ENCODE measurements at regions not wholly inside any gene's neighbourhood (a gene's known extent, or its start where the extent isn't known, plus 50 kb on each side); places are given as distances from the start of the nearest gene placed in this dataset.

DNA sequence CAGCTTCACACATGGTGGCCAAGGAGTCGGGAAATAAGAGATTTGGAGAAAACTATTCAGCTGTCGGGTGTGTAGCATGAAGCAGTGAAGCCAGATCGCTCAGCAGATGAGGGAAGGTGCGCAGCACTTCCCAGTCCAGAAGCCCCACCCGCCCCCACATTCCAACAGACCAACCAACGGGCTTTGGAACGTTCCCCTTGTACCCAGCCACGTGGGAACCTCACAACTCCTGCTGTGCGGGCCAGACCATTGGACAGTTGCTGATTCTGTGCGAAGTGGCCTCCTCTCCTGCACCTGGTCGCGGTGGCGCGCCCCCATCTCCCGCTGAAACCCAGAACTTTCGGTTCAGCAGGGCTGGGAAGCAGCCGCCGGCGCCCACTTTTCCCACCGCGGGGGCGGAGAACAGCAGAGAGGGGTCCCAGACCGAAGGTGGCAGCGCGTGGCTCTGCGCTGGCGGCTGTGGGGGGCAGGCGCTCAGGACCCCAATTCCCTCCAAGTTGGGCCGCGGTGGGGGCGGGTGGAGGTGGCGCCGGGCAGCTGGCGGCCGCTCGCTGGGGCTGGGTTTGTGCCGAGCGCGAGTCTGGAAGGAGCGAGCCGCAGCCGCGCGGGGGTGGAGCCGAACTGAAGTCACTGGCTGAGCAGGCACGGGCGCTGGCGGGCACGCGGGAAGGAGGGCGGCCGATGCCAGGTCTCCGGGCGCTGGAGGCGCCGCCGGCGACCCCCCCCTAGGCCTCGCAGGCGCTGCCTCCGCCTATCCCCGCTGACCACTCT lies 1301.5 kb upstream of the SORCS1 start:
- Histone ChIP-seq H4K8ac (ENCODE audit: low read depth in 2 of 2, low read length in 2 of 2) (no peak overlapping the region), H2BK5ac (ENCODE audit: low read depth, low read length, poor library complexity, severe bottlenecking) (no peak overlapping the region), H2BK20ac (ENCODE audit: low read depth, low read length) (no peak overlapping the region), H3K27ac (ENCODE audit: insufficient read depth, low read length) (no peak overlapping the region), H3K4me3 (ENCODE audit: insufficient read depth, low read depth, low read length) (peak overlapping the region; percentile 20), H3K27me3 (ENCODE audit: control insufficient read depth, insufficient read depth, low read length) (no peaks in the 10 kb centered on the region; the same call in 1 of the 2 replicates), H2BK15ac (ENCODE audit: low read depth, low read length) (no peak overlapping the region), H3K4me2 (ENCODE audit: low read depth, low read length) (peak overlapping the region; percentile 72), H3K14ac (replicated peaks; ENCODE audit: low read depth, low read length) (no peak overlapping the region), H3K9me1 (ENCODE audit: insufficient read depth, low read length) (no peaks in the 10 kb centered on the region), H4K91ac (ENCODE audit: insufficient read depth, low read depth, low read length) (no peak overlapping the region), H3K9ac (ENCODE audit: low read depth, low read length) (no peak overlapping the region), H3K23ac (ENCODE audit: low read depth, low read length) (no peak overlapping the region), H2AK5ac (ENCODE audit: low read depth, low read length) (no peak overlapping the region), H2BK120ac (ENCODE audit: low read depth, low read length) (no peak overlapping the region), H3K79me1 (ENCODE audit: low read depth in 1 of 2, low read length in 2 of 2) (no peaks in the 10 kb centered on the region), H3K36me3 (ENCODE audit: control insufficient read depth, insufficient read depth, low read length) (no peaks in the 10 kb centered on the region), H3K4ac (ENCODE audit: low read depth, low read length) (no peak overlapping the region), H2AK9ac (replicated peaks; ENCODE audit: low read depth, low read length, poor library complexity) (no peak overlapping the region), H4K5ac (ENCODE audit: low read depth, low read length) (no peak overlapping the region), H3K9me3 (ENCODE audit: control insufficient read depth, insufficient read depth, low read length) (peaks cover 4% of the 10 kb centered on the region; the same call in 1 of the 2 replicates), H3K4me1 (ENCODE audit: control insufficient read depth, insufficient read depth, low read length) (no peaks in the 10 kb centered on the region), H3K56ac (ENCODE audit: extremely low read depth, insufficient read depth, low read length) (no peak overlapping the region), H2AFZ (replicated peaks; ENCODE audit: low read length, poor library complexity) (peak overlapping the region; percentile 67), H4K20me1 (ENCODE audit: insufficient read depth, low read length) (no peaks in the 10 kb centered on the region), H3K18ac (ENCODE audit: low read depth, low read length) (no peak overlapping the region)
- 4% methylated on average over 14 of the region's 62 CpGs; no CpG with 5 or more reads in 1 of the 2 experiments for WGBS, 2 experiments (ENCODE audit: extremely low coverage in 2 of 2, insufficient read length in 1 of 2)
- intact Hi-C loops (cut with micrococcal nuclease) (no loop called here), in situ Hi-C loops (cut with MboI; ENCODE audit: low sequenced_read_pairs) (no loop called here), dilution Hi-C loops (cut with HindIII; ENCODE audit: low sequenced_read_pairs, unreplicated experiment) (no loop called here)
- no peak for TF ChIP-seq BHLHE40 (IDR thresholded peaks at IDR 0.05; ENCODE audit: low read depth, low read length)
- TF ChIP-seq, protein P1, sequence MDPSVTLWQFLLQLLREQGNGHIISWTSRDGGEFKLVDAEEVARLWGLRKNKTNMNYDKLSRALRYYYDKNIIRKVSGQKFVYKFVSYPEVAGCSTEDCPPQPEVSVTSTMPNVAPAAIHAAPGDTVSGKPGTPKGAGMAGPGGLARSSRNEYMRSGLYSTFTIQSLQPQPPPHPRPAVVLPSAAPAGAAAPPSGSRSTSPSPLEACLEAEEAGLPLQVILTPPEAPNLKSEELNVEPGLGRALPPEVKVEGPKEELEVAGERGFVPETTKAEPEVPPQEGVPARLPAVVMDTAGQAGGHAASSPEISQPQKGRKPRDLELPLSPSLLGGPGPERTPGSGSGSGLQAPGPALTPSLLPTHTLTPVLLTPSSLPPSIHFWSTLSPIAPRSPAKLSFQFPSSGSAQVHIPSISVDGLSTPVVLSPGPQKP (IDR thresholded peaks at IDR 0.05; ENCODE audit: borderline replicate concordance, low read depth, low read length), result no peak
- TF ChIP-seq MAFK (IDR thresholded peaks at IDR 0.05; ENCODE audit: low read depth, low read length), result no peak
- ATAC-seq (ENCODE audit: low read depth), result peak; percentile 49
- BruUV-seq (replicated peaks), result no TSS peak
- no peak for DNase-seq
- POLR2A ChIA-PET (ENCODE audit: unreplicated experiment), result no interaction called here
- CTCF ChIA-PET, result no interaction called here

Data from IMR-90 (cell line).